GM18499 (cell line): ENCODE measurements at regions not wholly inside any gene's neighbourhood (a gene's known extent, or its start where the extent isn't known, plus 50 kb on each side); places are given as distances from the start of the nearest gene placed in this dataset.
"Not testable (repeated sequence)": the region's sequence is repeated elsewhere in the genome, so short reads cannot be mapped to it uniquely, and the experiment has no call there.

Experiments
- ATAC-seq: cut with Tn5 transposase; IDR thresholded peaks from one replicate; pipeline ENCODE4 v1.9.1; 2021; ENCODE audit warnings: moderate number of reproducible peaks; ENCODE audit not compliant: insufficient read depth, unreplicated experiment

- not testable (repeated sequence) for ATAC-seq
Measured at GRCh38 chr6:141800973-141801372, 331.8 kb upstream of the GJE1 start.

DNA sequence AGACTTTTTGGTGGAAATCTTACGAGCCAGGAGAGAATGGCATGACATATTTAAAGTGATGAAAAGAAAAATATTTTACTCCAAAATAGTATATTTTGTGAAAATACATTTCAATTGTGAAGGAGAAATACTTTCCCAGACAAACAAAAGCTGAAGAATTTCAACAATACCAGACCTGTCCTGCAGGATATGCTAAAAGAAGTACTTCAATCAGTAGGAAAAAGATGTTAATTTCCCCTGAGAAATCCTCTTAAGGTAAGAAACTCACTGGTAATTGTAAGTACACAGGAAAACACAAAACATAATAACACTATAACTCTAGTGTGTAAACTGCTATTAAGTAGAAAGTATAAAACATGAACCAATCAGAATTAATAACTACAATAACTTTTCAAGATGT, 341.8 kb upstream of the GJE1 start:
- no peak for ATAC-seq

DNA sequence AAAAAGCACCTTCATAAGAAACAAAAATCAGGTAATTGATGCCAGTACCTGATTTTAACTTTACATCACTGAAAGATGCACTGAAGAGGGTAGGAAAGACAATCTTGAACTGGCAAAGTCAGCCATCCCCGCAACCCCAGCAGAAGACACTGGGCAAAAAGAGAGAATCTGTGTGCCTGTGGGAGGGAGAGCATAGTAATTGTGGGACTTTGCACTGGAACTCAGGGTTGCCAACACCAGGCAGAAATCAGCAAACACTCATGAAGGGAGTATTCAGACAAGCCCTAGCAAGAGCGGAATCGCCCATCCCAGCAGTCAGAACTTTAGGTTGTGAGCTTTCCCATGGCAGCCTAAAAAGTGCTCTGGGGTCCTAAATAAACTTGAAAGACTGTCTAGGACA, 344.6 kb upstream of the GJE1 start:
- ATAC-seq, result no peak

DNA sequence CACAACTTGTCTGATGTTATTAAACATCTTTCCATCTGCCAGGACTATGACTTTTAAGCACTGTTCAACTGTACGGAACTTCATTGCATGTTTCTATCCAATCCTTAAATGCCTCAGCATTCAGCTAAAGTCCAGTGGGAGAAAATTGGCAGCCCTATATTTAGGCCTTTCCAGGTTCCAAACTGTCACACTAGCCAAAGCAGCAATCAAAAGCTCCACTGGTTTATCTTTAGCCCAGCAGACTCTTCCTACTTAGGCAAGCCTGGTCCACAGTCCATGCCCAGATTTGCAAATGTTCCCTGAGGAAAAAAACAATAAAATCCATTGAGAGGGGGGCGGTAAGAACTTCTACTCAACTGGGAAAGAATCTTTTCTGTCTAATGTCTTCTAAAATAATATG, 349.1 kb upstream of the GJE1 start:
- ATAC-seq, result no peak

DNA sequence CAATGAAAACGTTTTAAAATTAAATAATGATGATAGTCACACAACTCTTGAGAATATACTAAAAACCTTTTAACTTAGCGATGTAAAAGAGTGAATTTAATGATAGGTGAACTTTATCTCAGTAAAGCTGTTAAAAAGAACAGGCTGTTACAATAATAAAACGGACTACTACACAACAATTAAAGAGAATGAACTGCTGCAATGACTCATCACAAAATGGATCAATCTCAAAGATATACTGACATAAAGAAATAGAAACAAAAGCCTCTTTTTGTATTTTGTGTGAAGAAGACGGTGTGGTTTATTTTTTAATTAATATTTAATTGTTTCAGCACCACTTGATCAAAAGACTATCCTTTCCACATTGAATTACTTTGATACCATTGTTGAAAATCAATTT, 352.4 kb upstream of the GJE1 start:
- no peak for ATAC-seq

GRCh38 chr6:141764388-141764787, 368.3 kb upstream of the GJE1 start:
- no peak for ATAC-seq

DNA sequence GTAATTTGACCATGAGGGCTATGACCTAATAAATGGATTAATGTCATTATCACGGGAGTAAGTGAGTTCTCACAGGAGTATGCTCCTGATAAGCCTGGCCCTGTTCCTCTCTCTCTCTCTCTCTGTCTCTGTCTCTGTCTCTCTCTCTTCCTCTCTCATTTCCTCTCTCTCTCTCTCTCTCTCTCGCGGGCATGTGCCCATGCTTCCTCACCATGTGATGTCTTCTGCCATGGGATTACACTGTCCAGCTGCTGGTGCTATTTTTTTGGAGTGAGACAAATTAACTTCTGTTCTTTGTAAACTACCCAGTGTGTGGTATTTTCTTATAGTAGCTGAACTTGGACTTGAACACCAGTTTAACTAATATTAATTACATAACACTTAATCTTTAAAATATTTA, 374.3 kb upstream of the GJE1 start:
- no peak for ATAC-seq

- ATAC-seq, result no peak
Measured at GRCh38 chr6:141753180-141753579, 379.5 kb upstream of the GJE1 start.

DNA sequence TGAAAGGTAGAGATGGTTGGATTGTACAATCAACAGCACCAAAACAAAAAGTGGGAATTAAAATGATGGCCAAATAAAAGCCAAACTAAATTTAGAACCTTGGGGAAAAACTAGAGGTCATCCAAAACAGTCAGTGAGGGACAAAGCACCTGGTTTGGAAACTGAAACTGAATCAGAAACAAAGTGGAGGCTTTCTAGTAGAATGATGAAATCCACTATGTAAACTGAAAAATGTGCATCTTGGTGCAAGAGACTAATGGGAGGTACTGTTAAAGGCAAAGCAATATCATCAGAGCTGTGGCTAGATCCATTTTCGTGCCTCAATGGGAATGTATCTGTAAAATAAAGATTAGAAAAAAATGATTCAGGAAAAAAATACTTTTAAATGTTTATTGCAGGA, 380.0 kb upstream of the GJE1 start:
- no peak for ATAC-seq

GRCh38 chr6:141746324-141746723, 386.4 kb upstream of the GJE1 start:
- not testable (repeated sequence) for ATAC-seq

DNA sequence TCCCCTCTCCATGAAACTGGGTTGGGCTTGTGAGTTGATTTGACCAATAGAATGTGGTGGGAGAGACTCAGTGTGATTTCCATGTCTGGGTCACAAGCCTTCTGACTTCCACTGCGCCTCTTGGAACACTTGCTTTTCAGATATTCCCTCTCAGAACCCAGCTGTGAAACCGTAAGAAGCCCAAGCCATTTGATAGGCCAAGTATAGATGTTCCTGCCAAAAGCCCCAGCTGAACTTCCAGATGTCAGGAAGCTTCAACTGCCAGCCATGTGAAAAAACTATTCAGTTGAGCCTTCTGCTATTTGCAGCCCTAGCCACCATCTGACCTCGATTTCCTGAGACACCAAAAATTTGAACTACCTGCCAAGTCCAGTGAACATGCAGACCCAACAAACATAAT, 387.8 kb upstream of the GJE1 start:
- ATAC-seq, result no peak

DNA sequence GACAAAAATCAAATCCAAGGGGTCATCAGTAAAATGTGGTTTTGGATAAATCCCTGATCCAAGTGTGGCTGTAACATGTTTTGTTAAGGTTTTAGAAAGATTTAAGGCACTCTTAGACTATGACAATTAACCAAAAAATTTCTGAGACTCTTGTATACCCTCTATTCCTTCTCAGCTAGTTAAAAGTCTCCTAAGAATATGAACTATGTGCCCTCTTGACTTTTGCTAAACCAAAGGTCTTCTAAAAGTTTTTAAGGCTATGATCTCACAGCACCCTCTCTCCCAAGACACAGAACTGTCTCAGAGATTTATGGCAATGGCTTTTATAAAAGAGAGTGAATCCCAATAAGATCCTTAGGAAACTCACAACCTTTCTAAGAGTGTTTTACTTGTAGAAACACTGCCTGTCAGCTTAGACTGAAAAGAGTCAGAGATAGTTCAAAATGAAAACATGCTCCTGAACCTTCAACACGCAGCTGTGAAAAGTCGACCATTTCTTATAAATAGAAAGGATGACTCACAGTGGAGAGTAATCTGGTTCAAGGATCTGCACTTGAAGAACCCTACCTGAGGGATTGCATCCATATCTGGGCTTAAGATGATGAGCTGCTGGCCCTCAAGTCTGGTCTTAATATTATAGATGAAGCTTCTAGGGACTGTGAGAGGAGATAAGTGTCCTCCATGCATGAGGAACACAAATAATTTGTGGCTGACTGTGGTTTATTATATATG, 388.4 kb upstream of the GJE1 start:
- ATAC-seq, result no peak

DNA sequence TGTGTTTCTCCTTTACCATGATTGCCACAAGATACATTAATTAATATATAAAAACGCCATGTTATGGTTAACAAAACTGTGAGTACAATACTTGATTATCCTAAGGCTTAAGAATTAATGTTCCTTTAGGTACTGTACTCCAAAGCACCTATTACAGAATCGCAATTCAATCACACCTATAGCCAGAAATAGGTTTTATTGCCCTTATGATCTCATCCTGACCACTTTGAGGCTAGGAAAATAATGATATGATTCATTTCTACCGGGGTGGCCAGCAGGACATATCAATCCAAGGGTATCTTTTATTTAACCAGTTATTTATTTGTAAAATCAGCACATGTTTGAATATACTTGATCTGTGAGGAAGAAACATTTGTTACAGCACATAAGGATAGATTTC, 396.6 kb upstream of the GJE1 start:
- ATAC-seq, result no peak

- no peak for ATAC-seq
Measured at GRCh38 chr6:141735126-141735525, 397.6 kb upstream of the GJE1 start.

- no peak for ATAC-seq
Measured at GRCh38 chr6:141734071-141734840, 398.5 kb upstream of the GJE1 start.

GRCh38 chr6:141729146-141729545, 403.6 kb upstream of the GJE1 start:
- no peak for ATAC-seq

DNA sequence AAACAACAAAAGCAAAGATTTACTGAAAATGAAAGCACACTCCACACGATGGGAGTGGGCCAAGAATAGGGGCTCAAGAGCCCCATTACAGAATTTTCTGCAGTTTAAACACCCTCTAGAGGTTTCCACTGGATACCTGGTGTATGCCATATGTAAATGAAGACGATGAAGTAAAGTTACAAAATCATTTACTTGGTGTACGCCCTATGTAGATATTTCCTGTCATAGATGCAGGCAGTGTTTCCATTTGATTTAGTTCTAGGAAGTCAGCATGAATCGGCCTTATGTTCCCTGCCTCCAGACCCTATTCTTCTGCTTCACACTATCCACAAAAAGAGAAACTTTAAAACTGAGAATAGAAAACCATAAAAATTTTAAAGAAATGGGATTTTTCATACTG, 404.4 kb upstream of the GJE1 start:
- no peak for ATAC-seq

DNA sequence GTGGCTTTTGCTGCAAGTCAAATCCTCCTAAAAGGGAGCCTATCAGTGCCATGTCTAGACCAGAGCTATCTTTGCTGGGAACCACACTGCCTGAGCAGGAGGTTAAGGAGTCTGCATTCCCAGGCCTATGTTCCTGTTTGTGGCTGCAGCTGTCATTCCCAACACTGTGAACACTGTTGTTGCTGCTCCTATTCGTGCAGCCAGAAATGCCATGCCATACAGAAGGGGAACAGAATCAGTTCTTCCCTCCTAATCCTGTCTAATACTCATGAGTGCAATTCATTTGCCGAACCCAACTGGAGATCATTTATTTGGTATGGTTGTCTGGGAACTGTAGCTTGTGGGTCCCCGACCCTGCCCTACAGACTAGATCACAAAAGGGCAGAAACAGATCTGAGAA, 406.5 kb upstream of the GJE1 start:
- no peak for ATAC-seq

- no peak for ATAC-seq
Measured at GRCh38 chr6:141724731-141725130, 408.0 kb upstream of the GJE1 start.

- ATAC-seq, result no peak
Measured at GRCh38 chr6:141719476-141719875, 413.2 kb upstream of the GJE1 start.

DNA sequence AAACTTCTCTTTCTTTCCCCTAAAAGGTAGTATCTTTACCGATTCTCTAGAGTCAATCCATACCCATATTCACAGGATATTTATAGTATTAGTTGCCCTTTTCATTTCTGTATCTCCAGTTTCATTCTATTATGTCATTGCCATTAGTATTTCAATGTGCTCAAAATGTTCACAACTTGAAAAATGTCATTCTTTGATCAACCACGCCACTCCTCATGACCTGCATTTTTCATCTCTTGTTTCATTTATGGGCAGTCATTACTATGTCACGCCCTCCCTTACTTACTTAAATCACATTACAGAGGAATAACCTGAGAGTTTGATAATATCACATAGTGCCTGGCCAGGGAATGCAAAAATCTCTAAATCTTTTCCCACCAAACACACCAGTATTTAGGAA, 427.3 kb upstream of the GJE1 start:
- ATAC-seq, result no peak

- no peak for ATAC-seq
Measured at GRCh38 chr6:141704151-141704550, 428.6 kb upstream of the GJE1 start.
